ENCODE measurements at regions not wholly inside any gene's neighbourhood (a gene's known extent, or its start where the extent isn't known, plus 50 kb on each side); places are given as distances from the start of the nearest gene placed in this dataset.

GRCh38 chr3:106715286-106715685, 662.0 kb upstream of the CCDC54 start:
- Histone ChIP-seq H3K9me3 (no peaks in the 10 kb centered on the region), H3K36me3 (ENCODE audit: low read depth) (no peaks in the 10 kb centered on the region), H3K4me3 (no peak overlapping the region), H3K4me1 (ENCODE audit: low read depth) (no peaks in the 10 kb centered on the region)
- intact Hi-C loops (cut with DNase I, micrococcal nuclease), result no loop called here
- no peak for TF ChIP-seq CTCF (IDR thresholded peaks at IDR 0.05)
- ATAC-seq, result no peak
- no peak for DNase-seq

DNA sequence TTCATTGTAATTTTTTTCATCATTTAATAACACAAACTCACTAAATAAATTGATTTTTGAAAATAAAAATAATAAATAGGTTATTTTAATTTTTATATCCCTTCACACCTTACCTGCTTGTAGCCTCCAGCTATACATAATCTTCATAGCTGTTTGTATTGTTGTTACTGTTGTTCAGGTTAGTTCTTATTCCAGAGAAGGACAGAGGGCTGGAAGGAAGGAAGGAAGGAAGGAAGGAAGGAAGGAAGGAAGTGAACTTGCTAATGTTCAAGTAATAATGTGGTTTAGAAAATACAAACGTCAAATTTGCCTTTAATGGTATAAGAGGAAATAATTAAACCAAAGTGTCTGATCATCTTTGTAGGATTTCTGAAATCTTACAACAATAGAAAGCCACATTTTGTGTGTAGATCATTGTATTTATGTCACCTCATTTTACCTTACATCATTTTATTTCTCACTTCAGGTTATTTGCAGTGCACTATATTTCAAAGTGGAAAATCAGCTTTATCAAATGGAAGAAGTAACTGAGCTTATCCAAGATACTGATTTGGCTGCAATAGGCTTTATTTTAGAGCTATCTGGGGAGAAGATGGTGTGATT, 660.0 kb upstream of the CCDC54 start:
- H3K4me1 ChIP-seq (ENCODE audit: low read depth), result no peaks in the 10 kb centered on the region
- intact Hi-C loops (cut with DNase I, micrococcal nuclease), result no loop called here
- peaks cover 4% of the 10 kb centered on the region for H3K9me3 ChIP-seq
- no peak for DNase-seq
- ATAC-seq, result no peak
- H3K36me3 ChIP-seq (ENCODE audit: low read depth), result no peaks in the 10 kb centered on the region
- no peak overlapping the region for H3K4me3 ChIP-seq
- no peak for TF ChIP-seq CTCF (IDR thresholded peaks at IDR 0.05)

- no peaks in the 10 kb centered on the region for H3K36me3 ChIP-seq (ENCODE audit: low read depth)
- DNase-seq (no peak), ATAC-seq (no peak)
- H3K4me1 ChIP-seq (ENCODE audit: low read depth), result no peaks in the 10 kb centered on the region
- no peak overlapping the region for H3K4me3 ChIP-seq
- peaks cover 4% of the 10 kb centered on the region for H3K9me3 ChIP-seq
- intact Hi-C loops (cut with DNase I, micrococcal nuclease), result no loop called here
- no peak for TF ChIP-seq CTCF (IDR thresholded peaks at IDR 0.05)
These were observed 658.2 kb upstream of the CCDC54 start for GRCh38 chr3:106719077-106719476.

DNA sequence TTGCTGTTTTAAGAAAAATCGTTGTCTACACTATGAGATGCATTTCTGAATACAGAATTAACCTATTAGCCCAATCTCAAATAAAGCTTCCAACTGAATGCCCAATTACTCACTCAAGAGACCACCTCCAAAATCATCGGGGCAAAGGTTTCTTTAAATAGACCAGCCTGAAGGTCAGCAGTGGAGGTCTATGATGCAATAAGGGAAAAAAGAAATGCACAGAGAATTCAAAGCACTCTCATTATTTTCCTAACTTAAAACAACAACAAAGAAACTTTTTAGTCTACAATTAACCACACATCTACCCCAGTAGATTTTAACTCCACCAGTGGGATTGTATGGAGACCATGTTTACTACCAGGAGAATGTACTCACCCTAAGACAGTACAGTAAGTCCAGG, 657.7 kb upstream of the CCDC54 start:
- TF ChIP-seq CTCF (IDR thresholded peaks at IDR 0.05), result no peak
- no peaks in the 10 kb centered on the region for H3K36me3 ChIP-seq (ENCODE audit: low read depth)
- intact Hi-C loops (cut with DNase I, micrococcal nuclease), result no loop called here
- H3K9me3 ChIP-seq, result peaks cover 4% of the 10 kb centered on the region
- ATAC-seq, result no peak
- DNase-seq, result no peak
- H3K4me1 ChIP-seq (ENCODE audit: low read depth), result no peaks in the 10 kb centered on the region
- H3K4me3 ChIP-seq, result no peak overlapping the region

DNA sequence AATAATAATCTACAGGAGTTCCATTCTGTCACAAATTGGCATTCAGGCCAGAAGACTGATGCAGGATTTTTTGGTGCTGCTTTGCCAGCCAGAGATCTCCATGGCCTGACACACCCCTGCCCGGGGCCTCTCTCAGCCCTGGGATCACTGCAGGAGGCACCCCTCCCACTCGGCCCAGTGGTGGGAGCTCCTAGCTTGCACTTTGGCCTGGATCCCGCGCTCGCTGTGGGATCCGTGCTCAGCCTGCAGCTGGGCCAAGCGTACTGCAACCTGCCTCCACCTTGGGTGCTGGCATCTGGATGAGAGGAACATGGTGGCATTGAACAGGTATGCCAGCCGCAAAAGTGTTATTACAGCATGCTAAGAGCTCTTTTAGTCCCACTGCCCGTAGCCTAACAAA, 656.7 kb upstream of the CCDC54 start:
- H3K9me3 ChIP-seq, result peaks cover 4% of the 10 kb centered on the region
- no peak for TF ChIP-seq CTCF (IDR thresholded peaks at IDR 0.05)
- no peaks in the 10 kb centered on the region for H3K36me3 ChIP-seq (ENCODE audit: low read depth)
- ATAC-seq (no peak), DNase-seq (no peak)
- intact Hi-C loops (cut with DNase I, micrococcal nuclease), result no loop called here
- H3K4me1 ChIP-seq (ENCODE audit: low read depth), result no peaks in the 10 kb centered on the region
- H3K4me3 ChIP-seq, result no peak overlapping the region

DNA sequence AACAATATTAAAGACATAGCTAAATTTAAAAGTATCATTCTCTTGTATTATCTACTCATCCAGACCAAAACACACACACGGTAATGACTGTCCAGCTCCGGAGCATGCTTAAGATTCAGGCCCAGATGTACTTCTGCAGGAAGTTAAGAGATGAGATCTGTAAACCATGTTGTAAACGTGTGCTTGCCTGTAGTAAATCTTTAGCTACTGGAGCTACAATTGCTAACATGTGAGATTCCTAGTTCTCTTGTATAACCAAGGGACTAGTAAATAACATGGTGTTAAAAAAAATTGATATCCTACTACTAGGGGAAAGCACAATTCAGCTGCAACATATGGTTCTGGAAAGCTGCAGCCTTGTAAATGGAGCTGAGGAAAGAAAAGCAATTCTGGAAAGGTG, 651.7 kb upstream of the CCDC54 start:
- no peak for TF ChIP-seq CTCF (IDR thresholded peaks at IDR 0.05)
- no peak for ATAC-seq
- Histone ChIP-seq H3K4me3 (no peak overlapping the region), H3K9me3 (peaks cover 4% of the 10 kb centered on the region), H3K4me1 (ENCODE audit: low read depth) (no peaks in the 10 kb centered on the region), H3K36me3 (ENCODE audit: low read depth) (no peaks in the 10 kb centered on the region)
- intact Hi-C loops (cut with DNase I, micrococcal nuclease), result no loop called here
- DNase-seq, result no peak

Data from mucosa of descending colon (tissue), 3 donors.